ENCODE measurements at regions not wholly inside any gene's neighbourhood (a gene's known extent, or its start where the extent isn't known, plus 50 kb on each side); places are given as distances from the start of the nearest gene placed in this dataset.
"Not testable (repeated sequence)": the region's sequence is repeated elsewhere in the genome, so short reads cannot be mapped to it uniquely, and the experiment has no call there.

- ChIA-PET CTCF (no interaction called here), POLR2A (no interaction called here)
- Histone ChIP-seq H3K36me3 (ENCODE audit: control insufficient read depth, insufficient read depth, low read length) (no peaks in the 10 kb centered on the region), H3K4me3 (ENCODE audit: low read depth, low read length) (no peak overlapping the region), H3K27me3 (ENCODE audit: control insufficient read depth, insufficient read depth, low read length) (no peaks in the 10 kb centered on the region)
- no peak for DNase-seq (ENCODE audit: low read depth)
- TF ChIP-seq, protein P1, sequence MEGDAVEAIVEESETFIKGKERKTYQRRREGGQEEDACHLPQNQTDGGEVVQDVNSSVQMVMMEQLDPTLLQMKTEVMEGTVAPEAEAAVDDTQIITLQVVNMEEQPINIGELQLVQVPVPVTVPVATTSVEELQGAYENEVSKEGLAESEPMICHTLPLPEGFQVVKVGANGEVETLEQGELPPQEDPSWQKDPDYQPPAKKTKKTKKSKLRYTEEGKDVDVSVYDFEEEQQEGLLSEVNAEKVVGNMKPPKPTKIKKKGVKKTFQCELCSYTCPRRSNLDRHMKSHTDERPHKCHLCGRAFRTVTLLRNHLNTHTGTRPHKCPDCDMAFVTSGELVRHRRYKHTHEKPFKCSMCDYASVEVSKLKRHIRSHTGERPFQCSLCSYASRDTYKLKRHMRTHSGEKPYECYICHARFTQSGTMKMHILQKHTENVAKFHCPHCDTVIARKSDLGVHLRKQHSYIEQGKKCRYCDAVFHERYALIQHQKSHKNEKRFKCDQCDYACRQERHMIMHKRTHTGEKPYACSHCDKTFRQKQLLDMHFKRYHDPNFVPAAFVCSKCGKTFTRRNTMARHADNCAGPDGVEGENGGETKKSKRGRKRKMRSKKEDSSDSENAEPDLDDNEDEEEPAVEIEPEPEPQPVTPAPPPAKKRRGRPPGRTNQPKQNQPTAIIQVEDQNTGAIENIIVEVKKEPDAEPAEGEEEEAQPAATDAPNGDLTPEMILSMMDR (IDR thresholded peaks at IDR 0.05; ENCODE audit: insufficient read depth, low read depth, low read length): no peak
These were observed 170.7 kb upstream of the SMARCAD1 start for GRCh38 chr4:94036964-94037363.

DNA sequence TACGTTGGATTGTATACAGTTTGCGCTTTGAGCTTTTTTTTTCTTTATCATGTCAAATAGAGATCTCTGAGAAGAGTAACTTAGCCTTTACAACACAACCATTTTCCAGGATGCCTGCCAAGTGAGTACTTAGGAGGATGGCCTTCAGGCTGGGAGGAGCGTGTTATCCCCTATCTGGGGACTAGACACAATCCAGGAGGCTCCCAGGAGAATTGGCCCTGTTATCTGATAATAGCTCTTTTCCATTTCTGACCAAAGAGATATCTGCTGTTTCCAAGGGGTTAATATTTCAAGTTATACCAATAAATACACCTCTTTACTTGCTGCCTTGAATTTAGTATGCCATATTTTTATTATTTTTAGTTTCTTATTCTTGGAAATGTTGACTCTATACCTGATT, 169.5 kb upstream of the SMARCAD1 start:
- TF ChIP-seq, protein P1 (IDR thresholded peaks at IDR 0.05; ENCODE audit: insufficient read depth, low read depth, low read length): no peak

GRCh38 chr4:94039226-94039625, 168.4 kb upstream of the SMARCAD1 start:
- Histone ChIP-seq H3K4me3 (ENCODE audit: low read depth, low read length) (no peak overlapping the region), H3K36me3 (ENCODE audit: control insufficient read depth, insufficient read depth, low read length) (no peaks in the 10 kb centered on the region), H3K27me3 (ENCODE audit: control insufficient read depth, insufficient read depth, low read length) (no peaks in the 10 kb centered on the region)
- TF ChIP-seq, protein P1 (IDR thresholded peaks at IDR 0.05; ENCODE audit: insufficient read depth, low read depth, low read length): no peak
- no peak for DNase-seq (ENCODE audit: low read depth)
- ChIA-PET CTCF (interaction anchor here (0.6 kb wide), 1 partner anchor 21 kb away, joined by 5 read pairs; no protein-coding TSS in a partner anchor), POLR2A (no interaction called here)

More for the DNA sequence above, 169.5 kb upstream of the SMARCAD1 start:
- DNase-seq (ENCODE audit: low read depth): no peak
- H3K4me3 ChIP-seq (ENCODE audit: low read depth, low read length): no peak overlapping the region
- ChIA-PET CTCF (no interaction called here), POLR2A (no interaction called here)
- no peaks in the 10 kb centered on the region for H3K36me3 ChIP-seq (ENCODE audit: control insufficient read depth, insufficient read depth, low read length)
- no peaks in the 10 kb centered on the region for H3K27me3 ChIP-seq (ENCODE audit: control insufficient read depth, insufficient read depth, low read length)

DNA sequence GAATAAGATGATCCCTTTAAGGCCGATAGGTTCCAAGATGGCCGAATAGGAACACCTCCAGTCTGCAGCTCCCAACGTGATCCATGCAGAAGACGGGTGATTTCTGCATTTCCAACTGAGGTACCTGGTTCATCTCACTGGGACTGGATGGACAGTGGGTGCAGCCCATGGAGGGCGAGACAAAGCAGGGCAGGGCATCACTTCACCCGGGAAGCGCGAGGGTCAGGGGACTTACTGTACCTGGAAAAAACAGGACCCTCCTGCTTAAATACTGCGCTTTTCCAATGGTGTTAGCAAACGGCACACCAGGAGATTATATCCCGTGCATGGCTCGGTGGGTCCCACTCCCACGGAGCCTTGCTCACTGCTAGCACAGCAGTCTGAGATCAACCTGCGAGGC, 163.2 kb upstream of the SMARCAD1 start:
- H3K27me3 ChIP-seq (ENCODE audit: control insufficient read depth, insufficient read depth, low read length); DNase-seq (ENCODE audit: low read depth); H3K4me3 ChIP-seq (ENCODE audit: low read depth, low read length); POLR2A ChIA-PET; CTCF ChIA-PET; H3K36me3 ChIP-seq (ENCODE audit: control insufficient read depth, insufficient read depth, low read length): not testable (repeated sequence)

- H3K4me3 ChIP-seq (ENCODE audit: low read depth, low read length): no peak overlapping the region
- POLR2A ChIA-PET: no interaction called here
- CTCF ChIA-PET: no interaction called here
- TF ChIP-seq, protein P1 (IDR thresholded peaks at IDR 0.05; ENCODE audit: insufficient read depth, low read depth, low read length): no peak
- H3K27me3 ChIP-seq (ENCODE audit: control insufficient read depth, insufficient read depth, low read length): no peaks in the 10 kb centered on the region
- DNase-seq (ENCODE audit: low read depth): no peak
- H3K36me3 ChIP-seq (ENCODE audit: control insufficient read depth, insufficient read depth, low read length): no peaks in the 10 kb centered on the region
These were observed 144.6 kb upstream of the SMARCAD1 start for GRCh38 chr4:94063084-94063483.
